ENCODE measurements at regions not wholly inside any gene's neighbourhood (a gene's known extent, or its start where the extent isn't known, plus 50 kb on each side); places are given as distances from the start of the nearest gene placed in this dataset.
"Not testable (repeated sequence)": the region's sequence is repeated elsewhere in the genome, so short reads cannot be mapped to it uniquely, and the experiment has no call there.

GRCh38 chr2:172252154-172252553 lies 149.5 kb upstream of the DLX2 start:
- Histone ChIP-seq H3K27ac (ENCODE audit: insufficient read depth, low read length, poor library complexity, severe bottlenecking) (no peak overlapping the region), H3K27me3 (ENCODE audit: control insufficient read depth, insufficient read depth, low read length) (no peaks in the 10 kb centered on the region), H3K4me3 (ENCODE audit: low read depth, low read length) (no peak overlapping the region), H3K36me3 (ENCODE audit: control insufficient read depth, insufficient read depth, low read length) (no peaks in the 10 kb centered on the region), H3K4me1 (ENCODE audit: control insufficient read depth, insufficient read depth, low read length, poor library complexity, severe bottlenecking) (no peaks in the 10 kb centered on the region), H3K9me3 (ENCODE audit: control insufficient read depth in 2 of 2, low read length in 2 of 2) (no peaks in the 10 kb centered on the region)
- Mint-ChIP-seq H3K9me3 (peaks cover 0 to 4% (median 0%) of the 10 kb centered on the region in 7 donors), H3K27ac (no peak overlapping the region), H3K4me3 (no peak overlapping the region), H3K27me3 (peaks cover 15% of the 10 kb centered on the region), H3K4me1 (peaks cover 0 to 4% (median 0%) of the 10 kb centered on the region in 4 donors), H3K36me3 (no peaks in the 10 kb centered on the region)
- DNase-seq (no peak), ATAC-seq (ENCODE audit: low read depth in 2 of 2) (no peak)

GRCh38 chr2:172253190-172254052 lies 150.7 kb upstream of the DLX2 start:
- Histone ChIP-seq H3K4me1 (ENCODE audit: control insufficient read depth, insufficient read depth, low read length, poor library complexity, severe bottlenecking) (no peaks in the 10 kb centered on the region), H3K27ac (ENCODE audit: insufficient read depth, low read length, poor library complexity, severe bottlenecking) (no peak overlapping the region), H3K27me3 (ENCODE audit: control insufficient read depth, insufficient read depth, low read length) (no peaks in the 10 kb centered on the region), H3K4me3 (ENCODE audit: low read depth, low read length) (no peak overlapping the region), H3K36me3 (ENCODE audit: control insufficient read depth, insufficient read depth, low read length) (no peaks in the 10 kb centered on the region), H3K9me3 (ENCODE audit: control insufficient read depth in 2 of 2, low read length in 2 of 2) (no peaks in the 10 kb centered on the region)
- H3K36me3 Mint-ChIP-seq, result no peaks in the 10 kb centered on the region
- ATAC-seq (ENCODE audit: low read depth in 2 of 2) (peak; percentile 81), DNase-seq (peak in 1 of 3 donors; percentile 64)
- peaks cover 15% of the 10 kb centered on the region for H3K27me3 Mint-ChIP-seq
- peak overlapping the region in 1 of 3 donors; percentile 76 for H3K27ac Mint-ChIP-seq
- H3K9me3 Mint-ChIP-seq, result peaks cover 0 to 4% (median 0%) of the 10 kb centered on the region in 7 donors
- H3K4me3 Mint-ChIP-seq, result no peak overlapping the region
- H3K4me1 Mint-ChIP-seq, result peaks cover 0 to 4% (median 0%) of the 10 kb centered on the region in 4 donors

GRCh38 chr2:172256886-172257285 lies 154.2 kb upstream of the DLX2 start:
- DNase-seq (no peak), ATAC-seq (ENCODE audit: low read depth in 2 of 2) (no peak)
- Histone ChIP-seq H3K4me1 (ENCODE audit: control insufficient read depth, insufficient read depth, low read length, poor library complexity, severe bottlenecking) (no peaks in the 10 kb centered on the region), H3K9me3 (ENCODE audit: control insufficient read depth in 2 of 2, low read length in 2 of 2) (no peaks in the 10 kb centered on the region), H3K4me3 (ENCODE audit: low read depth, low read length) (no peak overlapping the region), H3K27ac (ENCODE audit: insufficient read depth, low read length, poor library complexity, severe bottlenecking) (no peak overlapping the region), H3K36me3 (ENCODE audit: control insufficient read depth, insufficient read depth, low read length) (no peaks in the 10 kb centered on the region), H3K27me3 (ENCODE audit: control insufficient read depth, insufficient read depth, low read length) (no peaks in the 10 kb centered on the region)
- no peaks in the 10 kb centered on the region for H3K36me3 Mint-ChIP-seq
- peaks cover 0 to 4% (median 0%) of the 10 kb centered on the region in 4 donors for H3K4me1 Mint-ChIP-seq
- H3K27ac Mint-ChIP-seq, result no peak overlapping the region
- H3K27me3 Mint-ChIP-seq, result peaks cover 15% of the 10 kb centered on the region
- peaks cover 0 to 2% (median 0%) of the 10 kb centered on the region in 7 donors for H3K9me3 Mint-ChIP-seq
- no peak overlapping the region for H3K4me3 Mint-ChIP-seq

GRCh38 chr2:172259827-172260226 lies 157.1 kb upstream of the DLX2 start:
- H3K4me1 Mint-ChIP-seq, result no peaks in the 10 kb centered on the region
- H3K36me3 Mint-ChIP-seq, result no peaks in the 10 kb centered on the region
- DNase-seq (no peak), ATAC-seq (ENCODE audit: low read depth in 2 of 2) (no peak)
- H3K4me3 Mint-ChIP-seq, result no peak overlapping the region
- no peaks in the 10 kb centered on the region for H3K9me3 ChIP-seq (ENCODE audit: control insufficient read depth in 2 of 2, low read length in 2 of 2)
- no peak overlapping the region for H3K4me3 ChIP-seq (ENCODE audit: low read depth, low read length)
- no peaks in the 10 kb centered on the region for H3K36me3 ChIP-seq (ENCODE audit: control insufficient read depth, insufficient read depth, low read length)
- no peak overlapping the region for H3K27ac ChIP-seq (ENCODE audit: insufficient read depth, low read length, poor library complexity, severe bottlenecking)
- H3K27me3 ChIP-seq (ENCODE audit: control insufficient read depth, insufficient read depth, low read length), result no peaks in the 10 kb centered on the region
- H3K27me3 Mint-ChIP-seq, result peaks cover 10% of the 10 kb centered on the region
- H3K9me3 Mint-ChIP-seq, result peaks cover 0 to 6% (median 0%) of the 10 kb centered on the region in 7 donors
- no peak overlapping the region for H3K27ac Mint-ChIP-seq
- H3K4me1 ChIP-seq (ENCODE audit: control insufficient read depth, insufficient read depth, low read length, poor library complexity, severe bottlenecking), result no peaks in the 10 kb centered on the region

GRCh38 chr2:172260336-172260735 lies 157.6 kb upstream of the DLX2 start:
- H3K27me3 Mint-ChIP-seq, result peaks cover 10% of the 10 kb centered on the region
- H3K4me1 Mint-ChIP-seq, result no peaks in the 10 kb centered on the region
- no peaks in the 10 kb centered on the region for H3K9me3 ChIP-seq (ENCODE audit: control insufficient read depth in 2 of 2, low read length in 2 of 2)
- no peaks in the 10 kb centered on the region for H3K27me3 ChIP-seq (ENCODE audit: control insufficient read depth, insufficient read depth, low read length)
- H3K4me1 ChIP-seq (ENCODE audit: control insufficient read depth, insufficient read depth, low read length, poor library complexity, severe bottlenecking), result no peaks in the 10 kb centered on the region
- no peak overlapping the region for H3K27ac ChIP-seq (ENCODE audit: insufficient read depth, low read length, poor library complexity, severe bottlenecking)
- H3K4me3 Mint-ChIP-seq, result no peak overlapping the region
- no peak for ATAC-seq (ENCODE audit: low read depth in 2 of 2)
- no peaks in the 10 kb centered on the region for H3K36me3 Mint-ChIP-seq
- H3K4me3 ChIP-seq (ENCODE audit: low read depth, low read length), result no peak overlapping the region
- H3K9me3 Mint-ChIP-seq, result peaks cover 0 to 6% (median 2%) of the 10 kb centered on the region in 7 donors
- H3K36me3 ChIP-seq (ENCODE audit: control insufficient read depth, insufficient read depth, low read length), result no peaks in the 10 kb centered on the region
- DNase-seq, result no peak
- no peak overlapping the region for H3K27ac Mint-ChIP-seq

GRCh38 chr2:172261292-172261691 lies 158.6 kb upstream of the DLX2 start:
- peaks cover 0 to 6% (median 3%) of the 10 kb centered on the region in 7 donors for H3K9me3 Mint-ChIP-seq
- Histone ChIP-seq H3K4me3 (ENCODE audit: low read depth, low read length) (no peak overlapping the region), H3K4me1 (ENCODE audit: control insufficient read depth, insufficient read depth, low read length, poor library complexity, severe bottlenecking) (no peaks in the 10 kb centered on the region), H3K9me3 (ENCODE audit: control insufficient read depth in 2 of 2, low read length in 2 of 2) (no peaks in the 10 kb centered on the region), H3K27me3 (ENCODE audit: control insufficient read depth, insufficient read depth, low read length) (no peaks in the 10 kb centered on the region), H3K36me3 (ENCODE audit: control insufficient read depth, insufficient read depth, low read length) (no peaks in the 10 kb centered on the region), H3K27ac (ENCODE audit: insufficient read depth, low read length, poor library complexity, severe bottlenecking) (no peak overlapping the region)
- H3K4me1 Mint-ChIP-seq, result no peaks in the 10 kb centered on the region
- H3K27ac Mint-ChIP-seq, result peak overlapping the region in 1 of 3 donors; percentile 98
- peaks cover 5% of the 10 kb centered on the region for H3K27me3 Mint-ChIP-seq
- DNase-seq (no peak), ATAC-seq (ENCODE audit: low read depth in 2 of 2) (no peak)
- H3K36me3 Mint-ChIP-seq, result no peaks in the 10 kb centered on the region
- no peak overlapping the region for H3K4me3 Mint-ChIP-seq

GRCh38 chr2:172262486-172262885 lies 159.8 kb upstream of the DLX2 start:
- Histone ChIP-seq H3K27me3 (ENCODE audit: control insufficient read depth, insufficient read depth, low read length) (no peaks in the 10 kb centered on the region), H3K27ac (ENCODE audit: insufficient read depth, low read length, poor library complexity, severe bottlenecking) (no peak overlapping the region), H3K4me3 (ENCODE audit: low read depth, low read length) (no peak overlapping the region), H3K36me3 (ENCODE audit: control insufficient read depth, insufficient read depth, low read length) (no peaks in the 10 kb centered on the region), H3K4me1 (ENCODE audit: control insufficient read depth, insufficient read depth, low read length, poor library complexity, severe bottlenecking) (no peaks in the 10 kb centered on the region), H3K9me3 (ENCODE audit: control insufficient read depth in 2 of 2, low read length in 2 of 2) (no peaks in the 10 kb centered on the region)
- DNase-seq, result no peak
- Mint-ChIP-seq H3K9me3 (peaks cover 0 to 7% (median 3%) of the 10 kb centered on the region in 7 donors), H3K4me3 (no peak overlapping the region), H3K4me1 (no peaks in the 10 kb centered on the region), H3K27ac (no peak overlapping the region), H3K36me3 (no peaks in the 10 kb centered on the region), H3K27me3 (no peaks in the 10 kb centered on the region)
- ATAC-seq (ENCODE audit: low read depth in 2 of 2), result no peak

- not testable (repeated sequence) for ATAC-seq (ENCODE audit: low read depth in 2 of 2); H3K4me1 Mint-ChIP-seq; H3K27ac ChIP-seq (ENCODE audit: insufficient read depth, low read length, poor library complexity, severe bottlenecking); DNase-seq; H3K9me3 ChIP-seq (ENCODE audit: control insufficient read depth in 2 of 2, low read length in 2 of 2); H3K4me3 Mint-ChIP-seq; H3K27me3 ChIP-seq (ENCODE audit: control insufficient read depth, insufficient read depth, low read length); H3K36me3 Mint-ChIP-seq; H3K36me3 ChIP-seq (ENCODE audit: control insufficient read depth, insufficient read depth, low read length); H3K4me3 ChIP-seq (ENCODE audit: low read depth, low read length); H3K9me3 Mint-ChIP-seq; H3K27ac Mint-ChIP-seq; H3K4me1 ChIP-seq (ENCODE audit: control insufficient read depth, insufficient read depth, low read length, poor library complexity, severe bottlenecking)
- peaks cover 14% of the 10 kb centered on the region for H3K27me3 Mint-ChIP-seq
These were observed 162.1 kb upstream of the DLX2 start for GRCh38 chr2:172264820-172265219.
